ENCODE measurements at regions not wholly inside any gene's neighbourhood (a gene's known extent, or its start where the extent isn't known, plus 50 kb on each side); places are given as distances from the start of the nearest gene placed in this dataset.
"Not testable (repeated sequence)": the region's sequence is repeated elsewhere in the genome, so short reads cannot be mapped to it uniquely, and the experiment has no call there.

- TF ChIP-seq POLR2A (IDR thresholded peaks at IDR 0.05; ENCODE audit: extremely low read depth, insufficient read length) (no peak), MYC (IDR thresholded peaks at IDR 0.05; ENCODE audit: low read depth, low read length) (no peak), MAX (IDR thresholded peaks at IDR 0.05; ENCODE audit: low read depth, low read length) (no peak), CTCF (IDR thresholded peaks at IDR 0.05; ENCODE audit: low read depth, low read length) (no peak)
- DNase-seq (ENCODE audit: low read depth) = no peak
- no peak overlapping the region for H3K4me3 ChIP-seq (ENCODE audit: low read depth, low read length)
These were observed 138.6 kb upstream of the SGCG start for GRCh38 chr13:23042181-23042580.

GRCh38 chr13:23044906-23045305 lies 135.9 kb upstream of the SGCG start:
- TF ChIP-seq MYC (IDR thresholded peaks at IDR 0.05; ENCODE audit: low read depth, low read length) (no peak), MAX (IDR thresholded peaks at IDR 0.05; ENCODE audit: low read depth, low read length) (no peak), POLR2A (IDR thresholded peaks at IDR 0.05; ENCODE audit: extremely low read depth, insufficient read length) (no peak), CTCF (IDR thresholded peaks at IDR 0.05; ENCODE audit: low read depth, low read length) (no peak)
- no peak for DNase-seq (ENCODE audit: low read depth)
- H3K4me3 ChIP-seq (ENCODE audit: low read depth, low read length) = no peak overlapping the region

GRCh38 chr13:23050126-23050525 lies 130.7 kb upstream of the SGCG start:
- H3K4me3 ChIP-seq (ENCODE audit: low read depth, low read length) = no peak overlapping the region
- DNase-seq (ENCODE audit: low read depth) = no peak
- TF ChIP-seq MYC (IDR thresholded peaks at IDR 0.05; ENCODE audit: low read depth, low read length) (no peak), MAX (IDR thresholded peaks at IDR 0.05; ENCODE audit: low read depth, low read length) (no peak), POLR2A (IDR thresholded peaks at IDR 0.05; ENCODE audit: extremely low read depth, insufficient read length) (no peak), CTCF (IDR thresholded peaks at IDR 0.05; ENCODE audit: low read depth, low read length) (no peak)

GRCh38 chr13:23053711-23054110 lies 127.1 kb upstream of the SGCG start:
- DNase-seq (ENCODE audit: low read depth) = not testable (repeated sequence)

GRCh38 chr13:23059173-23059572 lies 121.6 kb upstream of the SGCG start:
- H3K4me3 ChIP-seq (ENCODE audit: low read depth, low read length) = no peak overlapping the region
- no peak for TF ChIP-seq MAX (IDR thresholded peaks at IDR 0.05; ENCODE audit: low read depth, low read length)
- no peak for DNase-seq (ENCODE audit: low read depth)

More at GRCh38 chr13:23053711-23054110, 127.1 kb upstream of the SGCG start:
- not testable (repeated sequence) for H3K4me3 ChIP-seq (ENCODE audit: low read depth, low read length)

- no peak for TF ChIP-seq CTCF (IDR thresholded peaks at IDR 0.05; ENCODE audit: low read depth, low read length)
- no peak for TF ChIP-seq MAX (IDR thresholded peaks at IDR 0.05; ENCODE audit: low read depth, low read length)
- no peak for TF ChIP-seq MYC (IDR thresholded peaks at IDR 0.05; ENCODE audit: low read depth, low read length)
- no peak for TF ChIP-seq POLR2A (IDR thresholded peaks at IDR 0.05; ENCODE audit: extremely low read depth, insufficient read length)
- no peak for DNase-seq (ENCODE audit: low read depth)
- H3K4me3 ChIP-seq (ENCODE audit: low read depth, low read length) = no peak overlapping the region
These were observed 119.8 kb upstream of the SGCG start for GRCh38 chr13:23060959-23061358.

GRCh38 chr13:23067129-23067528 lies 113.7 kb upstream of the SGCG start:
- no peak overlapping the region for H3K4me3 ChIP-seq (ENCODE audit: low read depth, low read length)
- TF ChIP-seq MAX (IDR thresholded peaks at IDR 0.05; ENCODE audit: low read depth, low read length) = no peak
- TF ChIP-seq CTCF (IDR thresholded peaks at IDR 0.05; ENCODE audit: low read depth, low read length) = no peak
- TF ChIP-seq POLR2A (IDR thresholded peaks at IDR 0.05; ENCODE audit: extremely low read depth, insufficient read length) = no peak
- no peak for TF ChIP-seq MYC (IDR thresholded peaks at IDR 0.05; ENCODE audit: low read depth, low read length)
- no peak for DNase-seq (ENCODE audit: low read depth)
